WTC11 (cell line): ENCODE measurements at regions not wholly inside any gene's neighbourhood (a gene's known extent, or its start where the extent isn't known, plus 50 kb on each side); places are given as distances from the start of the nearest gene placed in this dataset.

Source experiments
- ATAC-seq: fragments of 200-7000 bp; cut with Tn5 transposase; 2 replicates; pipeline ENCODE4 v1.10.0; 2021; ENCODE audit warnings: mild to moderate bottlenecking, moderate library complexity
- CTCF ChIA-PET: fragments of 300-600 bp; sonication (Branson Sonifier 250); formaldehyde crosslinking; loops from one replicate; lab custom pipeline; 2021; ENCODE audit warnings: antibody characterized with exemption; lab: Charles Lee
- POLR2A ChIA-PET: fragments of 350-600 bp; sonication (Branson Sonifier 250); formaldehyde crosslinking; loops from one replicate; lab custom pipeline; 2021; ENCODE audit warnings: antibody characterized with exemption; lab: Charles Lee
- DNase-seq: peaks from one replicate; pipeline ENCODE4 v3.0.0; 2021; ENCODE audit warnings: low spot score
- H3K27ac Mint-ChIP-seq: 2 replicates; pipeline ENCODE4 v1.8.0; 2021; ENCODE audit warnings: mixed read lengths
- H3K27me3 Mint-ChIP-seq: 2 replicates; pipeline ENCODE4 v1.8.0; 2021; ENCODE audit warnings: low read depth, mild to moderate bottlenecking, moderate library complexity, mixed read lengths
- H3K36me3 Mint-ChIP-seq: 2 replicates; pipeline ENCODE4 v1.8.0; 2021; ENCODE audit warnings: mixed read lengths
- H3K4me1 Mint-ChIP-seq: 2 replicates; pipeline ENCODE4 v1.8.0; 2022; ENCODE audit warnings: mixed read lengths
- H3K4me3 Mint-ChIP-seq: 2 replicates; pipeline ENCODE4 v1.8.0; 2021; ENCODE audit warnings: mild to moderate bottlenecking, moderate library complexity, mixed read lengths
- H3K9me3 Mint-ChIP-seq: 2 replicates; pipeline ENCODE4 v1.8.0; 2021; ENCODE audit warnings: mixed read lengths
- CBFB ChIP-seq: sonication (generic); formaldehyde crosslinking; IDR thresholded peaks from 2 replicates; pipeline ENCODE4 v1.8.1; 2022; ENCODE audit warnings: mild to moderate bottlenecking, low read depth, missing genetic modification reagents
- CREM ChIP-seq: sonication (generic); formaldehyde crosslinking; IDR thresholded peaks from 2 replicates; pipeline ENCODE4 v1.8.1; 2022; ENCODE audit warnings: mild to moderate bottlenecking, missing genetic modification reagents, moderate library complexity
- HMGA2 ChIP-seq: fragments of 250-450 bp; sonication (Bioruptor Pico); IDR thresholded peaks from 2 replicates; pipeline ENCODE4 v1.4.0; 2021; ENCODE audit warnings: mild to moderate bottlenecking, moderate library complexity
- JUN ChIP-seq: sonication (generic); formaldehyde crosslinking; IDR thresholded peaks from 2 replicates; pipeline ENCODE4 v1.8.0; 2023; ENCODE audit warnings: mild to moderate bottlenecking, missing genetic modification reagents
- MXD4 ChIP-seq: fragments of 250-450 bp; sonication (Bioruptor Pico); IDR thresholded peaks from 2 replicates; pipeline ENCODE4 v1.8.0; 2021; ENCODE audit warnings: mild to moderate bottlenecking, moderate library complexity, borderline replicate concordance
- NFYB ChIP-seq: sonication (generic); formaldehyde crosslinking; conservative IDR thresholded peaks from 2 replicates; pipeline ENCODE4 v1.8.0; 2022; ENCODE audit warnings: low read depth, missing genetic modification reagents
- RELA ChIP-seq: sonication (generic); formaldehyde crosslinking; IDR thresholded peaks from 2 replicates; pipeline ENCODE4 v1.8.1; 2022; ENCODE audit warnings: missing genetic modification reagents, mild to moderate bottlenecking, borderline replicate concordance
- SOX15 ChIP-seq: fragments of 250-450 bp; sonication (Bioruptor Pico); IDR thresholded peaks from 2 replicates; pipeline ENCODE4 v1.9.0; 2021; ENCODE audit warnings: mild to moderate bottlenecking
- SP1 ChIP-seq: sonication (generic); formaldehyde crosslinking; conservative IDR thresholded peaks from 2 replicates; pipeline ENCODE4 v1.8.1; 2022; ENCODE audit warnings: missing genetic modification reagents
- TEAD1 ChIP-seq: sonication (generic); formaldehyde crosslinking; IDR thresholded peaks from 2 replicates; pipeline ENCODE4 v1.8.0; 2022; ENCODE audit warnings: mild to moderate bottlenecking, missing genetic modification reagents
- TEAD4 ChIP-seq: sonication (generic); formaldehyde crosslinking; IDR thresholded peaks from 2 replicates; pipeline ENCODE4 v1.8.0; 2022; ENCODE audit warnings: mild to moderate bottlenecking, missing genetic modification reagents
- ZNF219 ChIP-seq: sonication (generic); formaldehyde crosslinking; IDR thresholded peaks from 2 replicates; pipeline ENCODE4 v1.8.0; 2023; ENCODE audit warnings: missing genetic modification reagents, mild to moderate bottlenecking, borderline replicate concordance
- TF ChIP-seq, protein P1 (sequence below): fragments of 200-600 bp; IDR thresholded peaks from 2 replicates; pipeline ENCODE4 v1.8.0; 2022; ENCODE audit warnings: antibody characterized with exemption
- TF ChIP-seq, protein P2 (sequence below): sonication (generic); formaldehyde crosslinking; IDR thresholded peaks from 2 replicates; pipeline ENCODE4 v1.8.1; 2022; ENCODE audit warnings: mild to moderate bottlenecking, moderate library complexity, missing genetic modification reagents
- TF ChIP-seq, protein P3 (sequence below): sonication (generic); formaldehyde crosslinking; IDR thresholded peaks from 2 replicates; pipeline ENCODE4 v1.8.0; 2023; ENCODE audit warnings: missing genetic modification reagents, mild to moderate bottlenecking, borderline replicate concordance
- TF ChIP-seq, protein P4 (sequence below): fragments of 250-450 bp; sonication (Bioruptor Pico); IDR thresholded peaks from 2 replicates; pipeline ENCODE4 v1.9.0; 2021; ENCODE audit warnings: mild to moderate bottlenecking, borderline replicate concordance
- TF ChIP-seq, protein P5 (sequence below): fragments of 250-450 bp; sonication (Bioruptor Pico); IDR thresholded peaks from 2 replicates; pipeline ENCODE4 v1.9.0; 2021; ENCODE audit warnings: mild to moderate bottlenecking
- TF ChIP-seq, protein P6 (sequence below): sonication (generic); formaldehyde crosslinking; IDR thresholded peaks from 2 replicates; pipeline ENCODE4 v1.8.1; 2023; ENCODE audit warnings: mild to moderate bottlenecking, missing genetic modification reagents, moderate library complexity

DNA sequence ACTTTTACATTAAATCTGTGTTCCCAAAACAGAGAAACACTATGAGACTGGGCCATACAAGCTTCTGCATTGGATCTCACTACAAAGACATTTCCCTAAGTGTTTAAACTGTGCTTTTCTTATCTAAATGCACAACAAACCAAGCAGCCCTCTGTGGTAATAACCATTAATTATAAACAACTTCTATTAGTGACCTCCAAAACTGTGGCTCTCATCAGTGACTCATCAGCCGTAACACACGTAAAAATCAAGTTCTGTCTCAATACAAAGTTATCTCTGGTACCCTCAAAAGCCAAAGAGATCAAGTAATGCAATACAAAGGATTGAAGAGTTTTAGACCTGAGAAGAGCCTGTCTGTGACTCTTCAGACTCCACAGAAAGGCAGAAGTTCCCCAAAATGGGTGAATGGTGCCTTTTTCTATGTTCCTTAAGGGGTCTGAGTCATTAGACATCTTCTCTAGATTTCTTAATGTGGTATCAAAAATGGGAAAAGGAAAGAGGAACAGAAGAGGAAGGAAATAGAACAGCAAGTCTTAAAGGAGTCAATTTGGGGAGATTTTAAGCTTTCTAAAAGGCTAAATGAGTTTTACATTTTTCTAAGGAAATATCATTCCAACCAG, 189.8 kb upstream of the PPP1R2C start:
- CTCF ChIA-PET: no interaction called here
- ATAC-seq: no peak
- peaks cover 29% of the 10 kb centered on the region for H3K36me3 Mint-ChIP-seq
- H3K27me3 Mint-ChIP-seq: no peaks in the 10 kb centered on the region
- H3K4me1 Mint-ChIP-seq: peaks cover 9% of the 10 kb centered on the region
- H3K4me3 Mint-ChIP-seq: no peak overlapping the region
- H3K27ac Mint-ChIP-seq: no peak overlapping the region
- POLR2A ChIA-PET: interaction anchor here (0.6 kb wide), 1 partner anchor 491 kb away, joined by 3 read pairs; no protein-coding TSS in a partner anchor
- DNase-seq: no peak
- peaks cover 10% of the 10 kb centered on the region for H3K9me3 Mint-ChIP-seq
- TF ChIP-seq, protein P1, sequence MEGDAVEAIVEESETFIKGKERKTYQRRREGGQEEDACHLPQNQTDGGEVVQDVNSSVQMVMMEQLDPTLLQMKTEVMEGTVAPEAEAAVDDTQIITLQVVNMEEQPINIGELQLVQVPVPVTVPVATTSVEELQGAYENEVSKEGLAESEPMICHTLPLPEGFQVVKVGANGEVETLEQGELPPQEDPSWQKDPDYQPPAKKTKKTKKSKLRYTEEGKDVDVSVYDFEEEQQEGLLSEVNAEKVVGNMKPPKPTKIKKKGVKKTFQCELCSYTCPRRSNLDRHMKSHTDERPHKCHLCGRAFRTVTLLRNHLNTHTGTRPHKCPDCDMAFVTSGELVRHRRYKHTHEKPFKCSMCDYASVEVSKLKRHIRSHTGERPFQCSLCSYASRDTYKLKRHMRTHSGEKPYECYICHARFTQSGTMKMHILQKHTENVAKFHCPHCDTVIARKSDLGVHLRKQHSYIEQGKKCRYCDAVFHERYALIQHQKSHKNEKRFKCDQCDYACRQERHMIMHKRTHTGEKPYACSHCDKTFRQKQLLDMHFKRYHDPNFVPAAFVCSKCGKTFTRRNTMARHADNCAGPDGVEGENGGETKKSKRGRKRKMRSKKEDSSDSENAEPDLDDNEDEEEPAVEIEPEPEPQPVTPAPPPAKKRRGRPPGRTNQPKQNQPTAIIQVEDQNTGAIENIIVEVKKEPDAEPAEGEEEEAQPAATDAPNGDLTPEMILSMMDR: no peak
- TF ChIP-seq, protein P2, sequence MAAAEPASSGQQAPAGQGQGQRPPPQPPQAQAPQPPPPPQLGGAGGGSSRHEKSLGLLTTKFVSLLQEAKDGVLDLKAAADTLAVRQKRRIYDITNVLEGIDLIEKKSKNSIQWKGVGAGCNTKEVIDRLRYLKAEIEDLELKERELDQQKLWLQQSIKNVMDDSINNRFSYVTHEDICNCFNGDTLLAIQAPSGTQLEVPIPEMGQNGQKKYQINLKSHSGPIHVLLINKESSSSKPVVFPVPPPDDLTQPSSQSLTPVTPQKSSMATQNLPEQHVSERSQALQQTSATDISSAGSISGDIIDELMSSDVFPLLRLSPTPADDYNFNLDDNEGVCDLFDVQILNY (CRISPR knock-in tag): no peak

DNA sequence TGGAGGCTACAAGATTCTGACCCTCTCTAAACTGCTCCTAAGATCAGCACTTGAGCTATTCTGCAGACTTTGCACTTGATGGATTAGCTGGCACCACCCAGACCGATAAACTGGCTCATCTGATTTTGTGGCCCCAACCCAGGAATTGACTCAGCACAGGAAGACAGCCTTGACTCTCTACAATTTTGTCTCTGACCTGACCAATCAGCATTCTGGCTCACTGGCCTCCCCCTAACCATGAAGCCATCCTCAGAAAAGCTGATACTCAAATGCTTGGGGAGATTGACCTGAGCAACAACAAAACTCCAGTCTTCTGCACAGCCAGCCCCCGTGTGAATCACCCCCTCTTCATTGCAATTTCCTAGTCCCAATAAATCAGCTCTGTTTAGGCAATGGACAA, 195.4 kb upstream of the PPP1R2C start:
- no peaks in the 10 kb centered on the region for H3K27me3 Mint-ChIP-seq
- no peak for TF ChIP-seq HMGA2
- TF ChIP-seq, protein P3, sequence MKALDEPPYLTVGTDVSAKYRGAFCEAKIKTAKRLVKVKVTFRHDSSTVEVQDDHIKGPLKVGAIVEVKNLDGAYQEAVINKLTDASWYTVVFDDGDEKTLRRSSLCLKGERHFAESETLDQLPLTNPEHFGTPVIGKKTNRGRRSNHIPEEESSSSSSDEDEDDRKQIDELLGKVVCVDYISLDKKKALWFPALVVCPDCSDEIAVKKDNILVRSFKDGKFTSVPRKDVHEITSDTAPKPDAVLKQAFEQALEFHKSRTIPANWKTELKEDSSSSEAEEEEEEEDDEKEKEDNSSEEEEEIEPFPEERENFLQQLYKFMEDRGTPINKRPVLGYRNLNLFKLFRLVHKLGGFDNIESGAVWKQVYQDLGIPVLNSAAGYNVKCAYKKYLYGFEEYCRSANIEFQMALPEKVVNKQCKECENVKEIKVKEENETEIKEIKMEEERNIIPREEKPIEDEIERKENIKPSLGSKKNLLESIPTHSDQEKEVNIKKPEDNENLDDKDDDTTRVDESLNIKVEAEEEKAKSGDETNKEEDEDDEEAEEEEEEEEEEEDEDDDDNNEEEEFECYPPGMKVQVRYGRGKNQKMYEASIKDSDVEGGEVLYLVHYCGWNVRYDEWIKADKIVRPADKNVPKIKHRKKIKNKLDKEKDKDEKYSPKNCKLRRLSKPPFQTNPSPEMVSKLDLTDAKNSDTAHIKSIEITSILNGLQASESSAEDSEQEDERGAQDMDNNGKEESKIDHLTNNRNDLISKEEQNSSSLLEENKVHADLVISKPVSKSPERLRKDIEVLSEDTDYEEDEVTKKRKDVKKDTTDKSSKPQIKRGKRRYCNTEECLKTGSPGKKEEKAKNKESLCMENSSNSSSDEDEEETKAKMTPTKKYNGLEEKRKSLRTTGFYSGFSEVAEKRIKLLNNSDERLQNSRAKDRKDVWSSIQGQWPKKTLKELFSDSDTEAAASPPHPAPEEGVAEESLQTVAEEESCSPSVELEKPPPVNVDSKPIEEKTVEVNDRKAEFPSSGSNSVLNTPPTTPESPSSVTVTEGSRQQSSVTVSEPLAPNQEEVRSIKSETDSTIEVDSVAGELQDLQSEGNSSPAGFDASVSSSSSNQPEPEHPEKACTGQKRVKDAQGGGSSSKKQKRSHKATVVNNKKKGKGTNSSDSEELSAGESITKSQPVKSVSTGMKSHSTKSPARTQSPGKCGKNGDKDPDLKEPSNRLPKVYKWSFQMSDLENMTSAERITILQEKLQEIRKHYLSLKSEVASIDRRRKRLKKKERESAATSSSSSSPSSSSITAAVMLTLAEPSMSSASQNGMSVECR (CRISPR knock-in tag): no peak
- no peak for TF ChIP-seq TEAD1 (CRISPR knock-in tag)
- TF ChIP-seq, protein P1: no peak
- TF ChIP-seq CBFB (CRISPR knock-in tag): no peak
- no peak for TF ChIP-seq NFYB (CRISPR knock-in tag)
- TF ChIP-seq, protein P4, sequence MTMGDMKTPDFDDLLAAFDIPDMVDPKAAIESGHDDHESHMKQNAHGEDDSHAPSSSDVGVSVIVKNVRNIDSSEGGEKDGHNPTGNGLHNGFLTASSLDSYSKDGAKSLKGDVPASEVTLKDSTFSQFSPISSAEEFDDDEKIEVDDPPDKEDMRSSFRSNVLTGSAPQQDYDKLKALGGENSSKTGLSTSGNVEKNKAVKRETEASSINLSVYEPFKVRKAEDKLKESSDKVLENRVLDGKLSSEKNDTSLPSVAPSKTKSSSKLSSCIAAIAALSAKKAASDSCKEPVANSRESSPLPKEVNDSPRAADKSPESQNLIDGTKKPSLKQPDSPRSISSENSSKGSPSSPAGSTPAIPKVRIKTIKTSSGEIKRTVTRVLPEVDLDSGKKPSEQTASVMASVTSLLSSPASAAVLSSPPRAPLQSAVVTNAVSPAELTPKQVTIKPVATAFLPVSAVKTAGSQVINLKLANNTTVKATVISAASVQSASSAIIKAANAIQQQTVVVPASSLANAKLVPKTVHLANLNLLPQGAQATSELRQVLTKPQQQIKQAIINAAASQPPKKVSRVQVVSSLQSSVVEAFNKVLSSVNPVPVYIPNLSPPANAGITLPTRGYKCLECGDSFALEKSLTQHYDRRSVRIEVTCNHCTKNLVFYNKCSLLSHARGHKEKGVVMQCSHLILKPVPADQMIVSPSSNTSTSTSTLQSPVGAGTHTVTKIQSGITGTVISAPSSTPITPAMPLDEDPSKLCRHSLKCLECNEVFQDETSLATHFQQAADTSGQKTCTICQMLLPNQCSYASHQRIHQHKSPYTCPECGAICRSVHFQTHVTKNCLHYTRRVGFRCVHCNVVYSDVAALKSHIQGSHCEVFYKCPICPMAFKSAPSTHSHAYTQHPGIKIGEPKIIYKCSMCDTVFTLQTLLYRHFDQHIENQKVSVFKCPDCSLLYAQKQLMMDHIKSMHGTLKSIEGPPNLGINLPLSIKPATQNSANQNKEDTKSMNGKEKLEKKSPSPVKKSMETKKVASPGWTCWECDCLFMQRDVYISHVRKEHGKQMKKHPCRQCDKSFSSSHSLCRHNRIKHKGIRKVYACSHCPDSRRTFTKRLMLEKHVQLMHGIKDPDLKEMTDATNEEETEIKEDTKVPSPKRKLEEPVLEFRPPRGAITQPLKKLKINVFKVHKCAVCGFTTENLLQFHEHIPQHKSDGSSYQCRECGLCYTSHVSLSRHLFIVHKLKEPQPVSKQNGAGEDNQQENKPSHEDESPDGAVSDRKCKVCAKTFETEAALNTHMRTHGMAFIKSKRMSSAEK: no peak
- TF ChIP-seq, protein P5, sequence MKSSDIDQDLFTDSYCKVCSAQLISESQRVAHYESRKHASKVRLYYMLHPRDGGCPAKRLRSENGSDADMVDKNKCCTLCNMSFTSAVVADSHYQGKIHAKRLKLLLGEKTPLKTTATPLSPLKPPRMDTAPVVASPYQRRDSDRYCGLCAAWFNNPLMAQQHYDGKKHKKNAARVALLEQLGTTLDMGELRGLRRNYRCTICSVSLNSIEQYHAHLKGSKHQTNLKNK (CRISPR knock-in tag): no peak
- TF ChIP-seq CREM (CRISPR knock-in tag): no peak
- TF ChIP-seq ZNF219: no peak
- TF ChIP-seq TEAD4 (CRISPR knock-in tag): no peak
- no peak for TF ChIP-seq MXD4 (CRISPR knock-in tag)
- no peak for TF ChIP-seq SP1
- TF ChIP-seq, protein P6, sequence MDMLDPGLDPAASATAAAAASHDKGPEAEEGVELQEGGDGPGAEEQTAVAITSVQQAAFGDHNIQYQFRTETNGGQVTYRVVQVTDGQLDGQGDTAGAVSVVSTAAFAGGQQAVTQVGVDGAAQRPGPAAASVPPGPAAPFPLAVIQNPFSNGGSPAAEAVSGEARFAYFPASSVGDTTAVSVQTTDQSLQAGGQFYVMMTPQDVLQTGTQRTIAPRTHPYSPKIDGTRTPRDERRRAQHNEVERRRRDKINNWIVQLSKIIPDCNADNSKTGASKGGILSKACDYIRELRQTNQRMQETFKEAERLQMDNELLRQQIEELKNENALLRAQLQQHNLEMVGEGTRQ: no peak
- no peak for TF ChIP-seq SOX15 (CRISPR knock-in tag)
- no peak for TF ChIP-seq JUN (CRISPR knock-in tag)
- TF ChIP-seq RELA: no peak
- no peak overlapping the region for H3K4me3 Mint-ChIP-seq
- no peak overlapping the region for H3K27ac Mint-ChIP-seq
- ChIA-PET CTCF (no interaction called here), POLR2A (no interaction called here)
- H3K36me3 Mint-ChIP-seq: peaks cover 66% of the 10 kb centered on the region
- no peak for ATAC-seq
- DNase-seq: no peak
- H3K4me1 Mint-ChIP-seq: no peaks in the 10 kb centered on the region
- peaks cover 42% of the 10 kb centered on the region for H3K9me3 Mint-ChIP-seq
